HG02763 (cell line): ENCODE measurements at regions not wholly inside any gene's neighbourhood (a gene's known extent, or its start where the extent isn't known, plus 50 kb on each side); places are given as distances from the start of the nearest gene placed in this dataset.

ENCODE experiments used
- ATAC-seq: cut with Tn5 transposase; IDR thresholded peaks from one replicate; pipeline ENCODE4 v1.9.1; 2021; ENCODE audit warnings: mild to moderate bottlenecking, moderate library complexity; ENCODE audit not compliant: unreplicated experiment

GRCh38 chr10:21099291-21100062, 202.4 kb upstream of the NEBL start:
- no peak for ATAC-seq

- ATAC-seq: no peak
Observed at GRCh38 chr10:21097926-21098355, 200.8 kb upstream of the NEBL start.

- no peak for ATAC-seq
Observed at GRCh38 chr10:21095494-21096055, 198.5 kb upstream of the NEBL start.

- no peak for ATAC-seq
Observed at GRCh38 chr10:21095073-21095472, 198.0 kb upstream of the NEBL start.

GRCh38 chr10:21092683-21093524, 195.8 kb upstream of the NEBL start:
- ATAC-seq: no peak

- ATAC-seq: no peak
Observed at GRCh38 chr10:21090609-21091082, 193.5 kb upstream of the NEBL start.

- ATAC-seq: no peak
Observed at GRCh38 chr10:21087476-21087875, 190.4 kb upstream of the NEBL start.

GRCh38 chr10:21084700-21085099, 187.6 kb upstream of the NEBL start:
- ATAC-seq: no peak

GRCh38 chr10:21083861-21084260, 186.8 kb upstream of the NEBL start:
- no peak for ATAC-seq

- no peak for ATAC-seq
Observed at GRCh38 chr10:21082206-21082605, 185.1 kb upstream of the NEBL start.

- ATAC-seq: no peak
Observed at GRCh38 chr10:21080261-21080660, 183.2 kb upstream of the NEBL start.

- ATAC-seq: no peak
Observed at GRCh38 chr10:21079330-21079658, 182.2 kb upstream of the NEBL start.

GRCh38 chr10:21078410-21079329, 181.6 kb upstream of the NEBL start:
- no peak for ATAC-seq

- ATAC-seq: no peak
Observed at GRCh38 chr10:21077681-21078080, 180.6 kb upstream of the NEBL start.

- ATAC-seq: no peak
Observed at GRCh38 chr10:21076381-21076780, 179.3 kb upstream of the NEBL start.

GRCh38 chr10:21075880-21076279, 178.8 kb upstream of the NEBL start:
- no peak for ATAC-seq

GRCh38 chr10:21071001-21071673, 174.0 kb upstream of the NEBL start:
- ATAC-seq: no peak

- ATAC-seq: no peak
Observed at GRCh38 chr10:21069929-21070700, 173.0 kb upstream of the NEBL start.

- no peak for ATAC-seq
Observed at GRCh38 chr10:21069278-21069677, 172.2 kb upstream of the NEBL start.
